ENCODE measurements at regions not wholly inside any gene's neighbourhood (a gene's known extent, or its start where the extent isn't known, plus 50 kb on each side); places are given as distances from the start of the nearest gene placed in this dataset.

- DNase-seq (ENCODE audit: low spot score) = no peak
These were observed 1152.3 kb downstream of the BCL11B start for GRCh38 chr14:98119739-98120138.

GRCh38 chr14:98120831-98121464, 1151.0 kb downstream of the BCL11B start:
- DNase-seq (ENCODE audit: low spot score) = no peak

- no peak for DNase-seq (ENCODE audit: low spot score)
These were observed 1149.5 kb downstream of the BCL11B start for GRCh38 chr14:98122527-98122926.

- DNase-seq (ENCODE audit: low spot score) = no peak
These were observed 1141.3 kb downstream of the BCL11B start for GRCh38 chr14:98130691-98131090.

- DNase-seq (ENCODE audit: low spot score) = no peak
These were observed 1140.6 kb downstream of the BCL11B start for GRCh38 chr14:98131406-98131805.

- no peak for DNase-seq (ENCODE audit: low spot score)
These were observed 1138.2 kb downstream of the BCL11B start for GRCh38 chr14:98133806-98134205.

GRCh38 chr14:98136012-98136789, 1135.8 kb downstream of the BCL11B start:
- DNase-seq (ENCODE audit: low spot score) = no peak

- DNase-seq (ENCODE audit: low spot score) = peak; percentile 63
These were observed 1134.6 kb downstream of the BCL11B start for GRCh38 chr14:98137131-98138025.

GRCh38 chr14:98138666-98139065, 1133.3 kb downstream of the BCL11B start:
- DNase-seq (ENCODE audit: low spot score) = peak; percentile 31

- no peak for DNase-seq (ENCODE audit: low spot score)
These were observed 1131.0 kb downstream of the BCL11B start for GRCh38 chr14:98140862-98141530.

- DNase-seq (ENCODE audit: low spot score) = no peak
These were observed 1128.4 kb downstream of the BCL11B start for GRCh38 chr14:98143566-98143965.

GRCh38 chr14:98144964-98145363, 1127.0 kb downstream of the BCL11B start:
- DNase-seq (ENCODE audit: low spot score) = no peak

GRCh38 chr14:98146416-98146815, 1125.6 kb downstream of the BCL11B start:
- DNase-seq (ENCODE audit: low spot score) = no peak

GRCh38 chr14:98154254-98154653, 1117.7 kb downstream of the BCL11B start:
- no peak for DNase-seq (ENCODE audit: low spot score)

- DNase-seq (ENCODE audit: low spot score) = no peak
These were observed 1115.6 kb downstream of the BCL11B start for GRCh38 chr14:98156411-98156810.

GRCh38 chr14:98160901-98161300, 1111.1 kb downstream of the BCL11B start:
- DNase-seq (ENCODE audit: low spot score) = no peak

- no peak for DNase-seq (ENCODE audit: low spot score)
These were observed 1110.6 kb downstream of the BCL11B start for GRCh38 chr14:98161356-98161755.

- no peak for DNase-seq (ENCODE audit: low spot score)
These were observed 1108.9 kb downstream of the BCL11B start for GRCh38 chr14:98162856-98163805.

- no peak for DNase-seq (ENCODE audit: low spot score)
These were observed 1108.1 kb downstream of the BCL11B start for GRCh38 chr14:98163873-98164272.

- no peak for DNase-seq (ENCODE audit: low spot score)
These were observed 1106.0 kb downstream of the BCL11B start for GRCh38 chr14:98165976-98166375.

GRCh38 chr14:98167275-98167674, 1104.7 kb downstream of the BCL11B start:
- no peak for DNase-seq (ENCODE audit: low spot score)
